DMS153 treated with DMSO at 0.1 percent for 48 hours (cell line): ENCODE measurements at regions not wholly inside any gene's neighbourhood (a gene's known extent, or its start where the extent isn't known, plus 50 kb on each side); places are given as distances from the start of the nearest gene placed in this dataset.
"Not testable (repeated sequence)": the region's sequence is repeated elsewhere in the genome, so short reads cannot be mapped to it uniquely, and the experiment has no call there.

Source experiments
- DNase-seq: peaks from one replicate; lab custom pipeline; 2025; ENCODE audit not compliant: unreplicated experiment; lab: John Stamatoyannopoulos, UW

DNA sequence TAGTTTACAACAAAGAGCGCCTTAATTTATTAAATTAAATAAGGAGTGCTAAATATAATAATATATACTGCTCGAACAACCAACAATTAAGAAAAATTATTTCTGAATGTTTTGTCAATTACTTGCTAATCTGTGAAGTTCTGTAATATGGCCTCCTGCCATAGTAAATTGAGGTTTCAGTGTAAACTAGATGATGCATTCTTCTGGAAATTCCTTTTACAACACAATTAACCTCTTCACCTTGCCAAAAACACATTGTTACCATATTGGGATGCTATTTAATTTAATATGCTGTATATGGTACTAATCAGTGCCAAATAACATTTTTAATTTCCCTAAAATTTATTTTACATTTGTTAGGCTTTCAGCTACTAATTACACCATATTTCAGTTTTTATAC is 808.4 kb upstream of the CITED2 start:
- DNase-seq = no peak

DNA sequence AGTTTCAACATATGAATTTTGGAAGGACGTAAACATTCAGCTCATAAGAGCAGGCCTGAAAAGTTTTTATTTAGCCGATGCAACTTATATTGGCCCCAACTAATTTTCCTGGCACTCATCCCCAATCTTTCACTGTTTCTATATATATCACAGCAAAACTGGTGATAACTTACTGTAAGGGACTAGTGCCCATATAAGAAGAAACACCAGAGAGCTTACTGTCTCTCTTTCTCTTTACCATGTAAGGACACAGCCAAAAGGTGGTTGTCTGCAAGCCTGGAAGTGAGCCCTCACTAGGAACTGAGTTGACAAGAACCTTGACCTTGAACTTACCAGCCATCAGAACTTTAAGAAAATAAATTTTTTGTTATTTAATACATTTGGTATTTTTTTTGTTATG is 807.4 kb upstream of the CITED2 start:
- no peak for DNase-seq

DNA sequence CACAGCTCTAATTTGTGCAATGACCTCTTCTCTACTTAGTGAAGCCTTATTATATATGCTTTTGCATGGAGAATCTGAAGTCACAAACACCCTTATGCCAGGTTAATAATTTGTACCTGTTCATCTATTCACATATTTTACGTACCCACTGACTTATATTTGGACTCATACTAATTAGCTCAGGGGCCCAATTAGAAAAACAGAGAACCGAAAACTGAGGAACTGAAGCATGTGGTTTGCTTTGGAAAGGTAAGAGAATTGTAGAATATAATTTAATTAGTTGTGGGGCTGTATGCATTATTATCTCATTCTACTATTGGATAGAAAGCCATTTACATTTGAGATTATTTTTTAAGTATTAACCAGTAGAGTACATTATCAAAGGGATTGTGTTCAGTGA is 805.9 kb upstream of the CITED2 start:
- DNase-seq = no peak

- no peak for DNase-seq
Measured at GRCh38 chr6:140178935-140179334, 804.5 kb upstream of the CITED2 start.

GRCh38 chr6:140178520-140178919 is 804.1 kb upstream of the CITED2 start:
- no peak for DNase-seq

GRCh38 chr6:140176306-140176705 is 801.9 kb upstream of the CITED2 start:
- DNase-seq = no peak

DNA sequence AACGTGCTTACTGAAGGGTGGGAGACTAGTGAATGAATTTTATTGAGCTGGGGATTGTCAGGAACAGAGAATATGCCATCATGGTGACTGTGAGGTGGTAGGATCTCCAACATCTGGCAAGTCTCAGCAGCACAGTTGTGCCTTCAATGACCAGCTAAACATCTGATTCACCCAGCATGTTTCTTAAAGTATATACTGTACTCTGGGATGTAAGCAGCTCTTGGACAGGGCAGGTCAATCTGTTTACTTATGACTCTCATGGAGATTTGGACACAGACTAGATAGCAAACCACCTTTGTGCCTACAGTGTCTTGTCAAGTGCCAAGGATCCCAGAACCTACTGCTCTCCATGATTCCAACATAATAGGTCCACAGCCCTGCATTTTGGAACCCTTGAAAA is 801.0 kb upstream of the CITED2 start:
- no peak for DNase-seq

DNA sequence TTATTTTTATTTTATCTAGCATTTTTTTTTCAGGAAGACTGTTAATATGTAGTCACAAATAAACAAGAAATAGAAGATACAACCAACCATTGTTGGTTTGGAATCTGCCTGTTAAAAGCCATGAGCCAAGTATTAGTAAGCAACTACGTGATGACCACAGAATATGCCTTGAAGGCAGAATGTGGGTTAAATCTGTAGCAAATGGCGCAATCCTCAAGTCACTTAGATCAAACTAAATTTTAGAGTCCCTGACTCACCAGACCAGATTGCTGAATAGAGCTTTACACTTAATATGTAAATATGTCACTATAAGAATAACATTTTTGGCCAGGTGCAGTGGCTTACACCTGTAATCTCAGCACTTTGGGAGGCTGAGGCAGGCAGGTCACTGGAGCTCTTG is 800.1 kb upstream of the CITED2 start:
- DNase-seq = no peak

GRCh38 chr6:140168365-140168764 is 793.9 kb upstream of the CITED2 start:
- no peak for DNase-seq

DNA sequence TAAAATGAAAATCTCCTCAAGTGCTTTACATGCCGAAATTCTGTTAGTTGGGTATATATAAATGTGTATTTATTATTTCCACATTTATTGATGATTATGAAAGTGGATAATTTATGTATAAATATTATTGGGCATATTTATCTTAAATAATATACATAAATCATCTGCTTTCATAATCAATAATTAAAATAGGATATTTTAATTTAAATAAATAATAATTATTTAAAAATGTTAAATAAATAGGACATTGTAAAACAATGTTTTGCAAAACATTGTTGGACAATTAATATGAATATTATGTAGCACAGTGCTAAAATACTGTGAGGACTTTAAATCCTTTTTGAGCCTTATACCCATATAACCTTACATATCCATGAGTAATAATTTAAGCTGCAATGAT is 786.5 kb upstream of the CITED2 start:
- DNase-seq = no peak

DNA sequence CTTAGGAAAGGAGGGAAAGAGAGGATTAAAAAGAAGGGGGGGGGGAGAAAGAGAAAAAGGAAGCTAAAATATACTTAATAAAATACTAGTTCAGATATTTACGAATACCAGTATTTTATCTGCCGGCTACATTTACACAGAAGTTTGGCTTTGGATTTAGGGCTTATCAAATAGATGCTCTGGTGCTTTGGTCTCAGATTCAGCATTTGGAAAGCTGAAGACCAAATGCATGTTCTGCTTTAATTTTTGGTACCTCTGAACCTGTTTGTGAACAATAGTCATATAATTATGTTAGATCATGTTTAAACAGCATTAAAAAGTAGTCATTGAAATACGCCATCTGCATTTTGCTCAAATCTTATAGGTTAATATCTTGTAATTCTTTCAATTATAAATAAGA is 786.0 kb upstream of the CITED2 start:
- DNase-seq = no peak

DNA sequence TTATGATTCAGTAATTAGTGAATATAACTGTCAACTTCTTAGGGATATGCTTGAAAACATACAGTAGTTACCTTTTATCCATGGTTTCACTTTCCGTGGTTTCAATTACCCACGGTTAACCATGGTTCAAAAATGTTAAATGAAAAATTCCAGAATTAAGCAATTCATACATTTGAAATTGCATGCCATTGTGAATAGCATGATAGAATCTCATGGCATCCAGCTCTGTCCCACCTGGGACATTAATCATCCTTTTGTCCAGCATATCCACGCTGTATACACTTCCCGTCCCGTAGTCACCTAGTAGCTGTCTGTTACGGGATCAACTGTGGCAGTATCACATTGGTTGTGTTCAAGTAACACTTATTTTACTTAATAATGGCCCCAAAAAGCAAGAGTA is 781.7 kb upstream of the CITED2 start:
- no peak for DNase-seq

DNA sequence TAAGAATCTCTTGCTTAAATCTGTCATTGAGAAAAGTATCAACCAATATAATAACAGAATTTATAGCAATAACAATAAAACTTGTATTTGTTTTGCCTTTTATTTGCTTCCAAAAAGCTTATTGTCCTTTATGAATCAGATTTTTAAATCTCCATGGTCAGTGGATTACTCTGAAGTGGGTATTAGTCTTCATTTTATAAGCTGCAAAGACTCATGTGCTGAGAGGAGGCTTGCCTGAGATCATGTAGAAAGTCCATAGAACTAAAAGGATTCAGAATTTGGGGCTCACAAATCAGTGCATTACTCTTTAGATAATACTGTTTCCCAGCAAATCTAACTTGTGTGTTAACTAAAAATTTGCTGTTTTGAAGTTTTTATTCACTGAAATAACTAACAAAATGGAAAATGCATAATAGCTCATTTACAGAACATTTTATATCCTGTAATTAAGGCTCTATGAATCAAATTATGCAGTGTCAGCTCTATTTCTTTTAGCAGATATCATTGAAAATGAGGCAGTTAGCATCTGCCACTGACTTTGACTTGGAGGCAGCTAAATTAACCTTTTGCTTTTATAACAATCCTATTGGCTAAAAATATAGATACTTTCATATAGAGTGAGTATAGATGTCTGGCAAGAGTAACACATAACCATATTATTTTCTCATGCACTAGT is 781.1 kb upstream of the CITED2 start:
- no peak for DNase-seq

GRCh38 chr6:140153703-140154102 is 779.3 kb upstream of the CITED2 start:
- no peak for DNase-seq

DNA sequence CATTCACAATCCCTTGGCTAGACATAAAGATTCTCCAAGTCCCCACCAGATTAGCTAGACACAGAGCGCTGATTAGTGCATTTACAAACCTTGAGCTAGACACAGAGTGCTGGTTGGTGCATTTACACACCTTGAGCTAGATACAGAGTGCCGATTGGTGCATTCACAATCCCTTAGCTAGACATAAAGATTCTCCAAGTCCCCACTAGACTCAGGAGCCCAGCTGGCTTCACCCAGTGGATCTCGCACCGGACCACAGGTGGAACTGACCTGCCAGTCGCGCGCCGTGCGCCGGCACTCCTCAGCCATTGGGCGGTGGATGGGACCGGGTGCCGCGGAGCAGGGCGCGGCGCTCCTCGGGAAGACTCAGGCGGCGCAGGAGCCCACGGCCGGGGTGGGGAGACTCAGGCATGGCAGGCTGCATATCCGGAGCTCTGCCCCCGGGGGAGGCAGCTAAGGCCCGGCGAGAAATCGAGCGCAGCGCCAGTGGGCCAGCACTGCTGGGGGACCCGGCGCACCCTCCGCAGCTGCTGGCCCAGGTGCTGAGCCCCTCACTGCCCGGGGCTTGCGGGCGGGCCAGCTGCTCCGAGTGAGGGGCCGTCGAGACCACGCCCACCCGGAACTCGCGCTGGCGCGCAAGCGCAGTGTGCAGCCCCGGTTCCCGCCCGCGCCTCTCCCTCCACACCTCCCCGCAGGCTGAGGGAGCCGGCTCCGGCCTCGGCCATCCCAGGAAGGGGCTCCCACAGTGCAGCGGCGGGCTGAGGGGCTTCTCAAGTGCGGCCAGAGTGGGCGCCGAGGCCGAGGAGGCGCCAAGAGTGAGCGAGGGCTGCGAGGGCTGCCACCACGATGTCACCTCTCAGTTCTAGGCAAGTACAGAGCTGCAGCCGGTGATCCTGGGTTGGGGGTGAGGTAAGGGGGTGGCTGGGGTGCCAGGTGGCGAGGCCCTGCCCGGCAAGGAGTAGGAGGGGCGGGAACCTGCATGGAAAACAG is 773.7 kb upstream of the CITED2 start:
- not testable (repeated sequence) for DNase-seq

- no peak for DNase-seq
Measured at GRCh38 chr6:140140891-140141290, 766.4 kb upstream of the CITED2 start.

DNA sequence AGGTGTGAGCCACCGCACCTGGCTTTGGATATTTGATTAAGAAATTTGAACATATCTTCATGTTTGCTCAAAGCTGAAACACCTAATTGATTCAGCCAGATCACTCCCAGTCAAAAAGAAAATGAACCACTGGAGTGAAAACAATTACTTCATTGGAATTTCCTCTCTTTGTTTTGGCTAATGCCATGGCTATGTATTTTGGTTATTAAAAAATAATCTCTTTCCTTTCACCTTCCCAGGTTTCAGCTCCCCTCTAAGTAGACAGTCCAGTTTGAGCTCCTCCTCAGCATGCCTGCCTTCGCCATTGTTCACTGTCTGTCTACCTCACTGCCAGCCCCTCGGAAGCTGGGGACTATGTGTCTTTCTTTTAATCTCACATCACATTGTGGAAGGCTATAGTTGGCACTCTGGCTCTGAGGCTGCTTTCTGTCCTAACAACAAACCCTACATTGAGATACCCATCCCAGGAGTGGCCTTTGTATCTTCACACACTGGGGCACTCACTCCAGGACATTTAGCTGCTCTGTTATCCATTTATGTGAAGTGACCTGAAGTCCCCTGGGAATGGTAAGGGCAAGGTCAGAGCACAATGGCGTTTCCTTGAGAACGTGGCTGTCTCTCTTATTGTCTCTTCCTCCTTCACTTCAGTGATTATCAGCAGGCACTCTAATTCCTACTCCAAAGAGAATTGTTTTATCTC is 764.0 kb upstream of the CITED2 start:
- no peak for DNase-seq

DNA sequence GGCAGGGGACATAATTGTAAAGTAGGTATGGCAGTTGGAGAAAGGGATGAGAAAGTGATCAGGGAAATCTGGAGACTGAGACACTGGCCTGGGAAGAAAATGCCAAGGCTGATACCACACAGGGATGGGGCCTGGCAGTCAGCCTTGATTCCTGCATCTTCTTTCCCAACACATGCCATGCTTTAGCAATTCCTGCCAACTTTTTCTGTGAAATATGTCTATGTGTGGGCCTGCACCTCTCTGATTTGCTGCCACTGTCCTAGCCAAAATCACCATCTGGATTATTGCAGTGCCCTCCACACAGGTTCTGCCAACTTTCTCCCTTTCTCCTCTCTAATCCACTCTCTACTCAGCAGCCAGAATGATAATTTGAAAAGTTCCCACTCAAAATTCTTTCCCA is 759.8 kb upstream of the CITED2 start:
- DNase-seq = no peak

- DNase-seq = no peak
Measured at GRCh38 chr6:140130074-140130473, 755.6 kb upstream of the CITED2 start.

- DNase-seq = no peak
Measured at GRCh38 chr6:140124498-140124897, 750.0 kb upstream of the CITED2 start.

GRCh38 chr6:140108167-140108566 is 733.7 kb upstream of the CITED2 start:
- DNase-seq = no peak

DNA sequence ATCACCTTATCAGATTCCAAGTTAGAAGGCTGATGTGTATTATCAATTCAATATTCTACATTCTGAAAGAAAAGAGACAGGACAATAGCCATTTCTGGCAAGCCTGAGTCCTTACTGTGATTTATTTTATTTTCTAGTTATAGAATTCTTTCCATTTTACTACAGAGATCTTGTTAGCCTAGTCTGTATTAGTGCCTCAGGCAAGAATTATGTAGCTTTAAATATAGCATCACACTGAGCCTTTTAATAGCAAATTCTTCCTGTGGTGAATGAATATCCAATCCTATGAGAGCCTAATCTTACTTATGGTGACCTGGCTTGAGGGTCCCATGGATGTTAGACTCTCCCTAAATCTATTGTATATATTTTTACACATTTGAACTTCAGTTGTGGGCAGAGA is 732.8 kb upstream of the CITED2 start:
- DNase-seq = no peak
